Endothelial cell of umbilical vein (primary cell): ENCODE measurements at regions not wholly inside any gene's neighbourhood (a gene's known extent, or its start where the extent isn't known, plus 50 kb on each side); places are given as distances from the start of the nearest gene placed in this dataset.

Experiments
- BruUV-seq: library from RNA; stranded (reverse); fragments of 400-500 nt; replicated peaks from 2 replicates; lab custom pipeline; 2021; lab: Mats Ljungman, UMichigan
- CTCF ChIA-PET: fragments of 300-600, 350-600 bp; sonication (Branson Sonifier 250); formaldehyde crosslinking; loops from one replicate; lab custom pipeline; 2021; ENCODE audit warnings: antibody characterized with exemption, inconsistent platforms; lab: Charles Lee
- POLR2A ChIA-PET: fragments of 300-600, 350-600 bp; sonication (Branson Sonifier 250); formaldehyde crosslinking; loops from one replicate; lab custom pipeline; 2021; ENCODE audit warnings: antibody characterized with exemption, inconsistent platforms; lab: Charles Lee
- DNase-seq: peaks from one replicate; pipeline ENCODE4 v3.0.0-alpha.2; 2011; ENCODE audit warnings: low read depth, low spot score
- FAIRE-seq: peaks from 2 replicates; lab custom pipeline; 2011; peaks lifted over from hg19 to GRCh38; lab: Jason Lieb, UNC
- H2AFZ ChIP-seq: 2 replicates; pipeline ENCODE4 v1.6.0; 2012; ENCODE audit warnings: low read depth, low read length, control low read depth, inconsistent platforms
- H3K27ac ChIP-seq: 2 replicates; pipeline ENCODE4 v1.5.1; 2011; ENCODE audit warnings: low read depth, mild to moderate bottlenecking, control low read depth, low read length, moderate library complexity; ENCODE audit not compliant: insufficient read depth
- H3K27me3 ChIP-seq, 2 experiments: 2 replicates each; pipeline versions ENCODE4 v1.6.0 to v1.6.1; 2011; ENCODE audit warnings: low read length in 2 of 2, mixed read lengths in 1 of 2; ENCODE audit not compliant: control insufficient read depth in 2 of 2, insufficient read depth in 2 of 2
- H3K36me3 ChIP-seq, 2 experiments: 2 replicates in 1 of 2; 3 replicates in 1 of 2; pipeline ENCODE4 v1.5.1; 2011; ENCODE audit warnings: low read length in 2 of 2, mild to moderate bottlenecking in 1 of 2, moderate library complexity in 1 of 2; ENCODE audit not compliant: control insufficient read depth in 2 of 2, insufficient read depth in 2 of 2; ENCODE audit errors: extremely low read depth in 1 of 2
- H3K4me1 ChIP-seq: 3 replicates; pipeline ENCODE4 v1.5.1; 2011; ENCODE audit warnings: mild to moderate bottlenecking, low read length; ENCODE audit not compliant: control insufficient read depth, insufficient read depth; ENCODE audit errors: extremely low read depth
- H3K4me2 ChIP-seq: 2 replicates; pipeline ENCODE4 v1.6.1; 2011; ENCODE audit warnings: low read length, control low read depth, mixed read lengths; ENCODE audit not compliant: insufficient read depth
- H3K4me3 ChIP-seq, 3 experiments: fragments of 200-600 bp in 1 of 3; sonication (generic), shearing (Covaris generic) in 1 of 3; replicated peaks in 1 of 3; 2 replicates each; pipeline ENCODE4 v1.5.1; 2011 to 2016; ENCODE audit warnings: control low read depth in 3 of 3, low read length in 3 of 3, mild to moderate bottlenecking in 2 of 3, inconsistent platforms in 1 of 3, low read depth in 1 of 3, moderate library complexity in 1 of 3; ENCODE audit not compliant: insufficient read depth in 1 of 3
- H3K79me2 ChIP-seq: 2 replicates; pipeline ENCODE4 v1.6.0; 2012; ENCODE audit warnings: low read length, inconsistent platforms; ENCODE audit not compliant: control insufficient read depth, insufficient read depth
- H3K9ac ChIP-seq: replicated peaks from 2 replicates; pipeline ENCODE3; 2011; ENCODE audit warnings: low read length, control low read depth; ENCODE audit not compliant: insufficient read depth; ENCODE audit errors: extremely low read depth
- H3K9me1 ChIP-seq: replicated peaks from 3 replicates; pipeline ENCODE4 v1.6.0; 2011; ENCODE audit warnings: mild to moderate bottlenecking, low read length; ENCODE audit not compliant: control insufficient read depth, insufficient read depth; ENCODE audit errors: extremely low read depth
- H3K9me3 ChIP-seq: replicated peaks from 2 replicates; pipeline ENCODE4 v1.5.1; 2012; ENCODE audit warnings: low read length, inconsistent platforms; ENCODE audit not compliant: control insufficient read depth, insufficient read depth
- H4K20me1 ChIP-seq: replicated peaks from 2 replicates; pipeline ENCODE3; 2011; ENCODE audit warnings: mild to moderate bottlenecking, low read length; ENCODE audit not compliant: control insufficient read depth, insufficient read depth; ENCODE audit errors: extremely low read depth
- EZH2 ChIP-seq: IDR thresholded peaks from 2 replicates; pipeline ENCODE4 v1.6.1; 2012; ENCODE audit warnings: borderline replicate concordance, low read depth, mild to moderate bottlenecking, moderate library complexity, low read length, inconsistent platforms; ENCODE audit not compliant: severe bottlenecking
- FOS ChIP-seq: IDR thresholded peaks from 2 replicates; pipeline ENCODE4 v1.6.1; 2011; ENCODE audit warnings: mild to moderate bottlenecking, low read length, moderate library complexity, borderline replicate concordance; ENCODE audit not compliant: insufficient read depth
- GATA2 ChIP-seq: IDR thresholded peaks from 2 replicates; pipeline ENCODE4 v1.7.0; 2011; ENCODE audit warnings: low read depth, mild to moderate bottlenecking, moderate library complexity, mixed read lengths, low read length; ENCODE audit not compliant: insufficient read length, insufficient read depth
- JUN ChIP-seq: IDR thresholded peaks from 2 replicates; pipeline ENCODE4 v1.6.1; 2011; ENCODE audit warnings: borderline replicate concordance, low read depth; ENCODE audit not compliant: insufficient read length, insufficient read depth
- MAX ChIP-seq: IDR thresholded peaks from 2 replicates; pipeline ENCODE4 v1.6.1; 2011; ENCODE audit not compliant: insufficient read depth, insufficient read length
- MYC ChIP-seq: IDR thresholded peaks from one replicate; pipeline ENCODE4 v1.6.1; 2011; ENCODE audit warnings: mild to moderate bottlenecking, low read depth, low read length
- POLR2A ChIP-seq: IDR thresholded peaks from 2 replicates; pipeline ENCODE4 v1.6.1; 2012; ENCODE audit warnings: low read depth, mild to moderate bottlenecking, control low read depth, low read length
- POLR2AphosphoS5 ChIP-seq: IDR thresholded peaks from 2 replicates; pipeline ENCODE4 v1.6.1; 2012; ENCODE audit warnings: low read depth, mild to moderate bottlenecking, control low read depth, low read length, moderate library complexity; ENCODE audit not compliant: insufficient read depth
- dilution Hi-C: fragments of 300-500 bp; cut with MboI; formaldehyde crosslinking; loops from one replicate; pipeline ENCODE4 v1.15.0; 2019; ENCODE audit warnings: low sequenced_read_pairs; ENCODE audit not compliant: extremely low pct_ligation_motif_present
- intact Hi-C: fragments of 100-400 bp; cut with micrococcal nuclease; formaldehyde crosslinking; loops from one replicate; pipeline ENCODE4 v1.10.0; 2022
- TF ChIP-seq, protein P1 (sequence below), 2 donors: IDR thresholded peaks; 1 replicate in 1 of 2; 2 replicates in 1 of 2; pipeline ENCODE4 v1.5.1; 2011; ENCODE audit warnings: low read length in 2 of 2, mild to moderate bottlenecking in 2 of 2, moderate library complexity in 2 of 2, control low read depth in 1 of 2, inconsistent platforms in 1 of 2, low read depth in 1 of 2; ENCODE audit not compliant: insufficient read depth in 1 of 2; ENCODE audit errors: extremely low read depth in 1 of 2

DNA sequence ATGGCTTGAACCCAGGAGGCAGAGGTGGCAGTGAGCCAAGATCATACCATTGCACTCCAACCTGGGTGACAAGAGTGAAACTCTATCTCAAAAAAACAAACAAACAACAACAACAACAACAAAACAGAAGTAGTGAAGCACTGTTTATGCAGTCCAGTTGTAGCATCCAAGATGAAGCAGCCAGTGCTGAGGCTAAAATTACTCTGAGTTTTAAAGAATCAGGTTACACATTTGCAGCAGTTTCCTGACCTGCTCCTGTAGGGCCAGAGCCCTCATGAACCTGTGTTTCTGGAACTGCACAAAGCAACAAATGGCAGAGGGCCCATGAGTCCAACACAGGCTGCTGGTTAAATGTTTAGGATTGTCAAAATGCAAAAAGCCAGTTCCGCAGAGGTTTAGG lies 499.5 kb upstream of the PSMD7 start:
- ChIA-PET CTCF (no interaction called here), POLR2A (no interaction called here)
- no peaks in the 10 kb centered on the region for H4K20me1 ChIP-seq
- intact Hi-C loops (no loop called here), dilution Hi-C loops (no loop called here)
- BruUV-seq, result no TSS peak
- DNase-seq, result no peak
- TF ChIP-seq GATA2 (no peak), EZH2 (no peak), FOS (no peak), POLR2A (no peak), JUN (no peak), MYC (no peak), POLR2AphosphoS5 (no peak), MAX (no peak)
- TF ChIP-seq, protein P1, sequence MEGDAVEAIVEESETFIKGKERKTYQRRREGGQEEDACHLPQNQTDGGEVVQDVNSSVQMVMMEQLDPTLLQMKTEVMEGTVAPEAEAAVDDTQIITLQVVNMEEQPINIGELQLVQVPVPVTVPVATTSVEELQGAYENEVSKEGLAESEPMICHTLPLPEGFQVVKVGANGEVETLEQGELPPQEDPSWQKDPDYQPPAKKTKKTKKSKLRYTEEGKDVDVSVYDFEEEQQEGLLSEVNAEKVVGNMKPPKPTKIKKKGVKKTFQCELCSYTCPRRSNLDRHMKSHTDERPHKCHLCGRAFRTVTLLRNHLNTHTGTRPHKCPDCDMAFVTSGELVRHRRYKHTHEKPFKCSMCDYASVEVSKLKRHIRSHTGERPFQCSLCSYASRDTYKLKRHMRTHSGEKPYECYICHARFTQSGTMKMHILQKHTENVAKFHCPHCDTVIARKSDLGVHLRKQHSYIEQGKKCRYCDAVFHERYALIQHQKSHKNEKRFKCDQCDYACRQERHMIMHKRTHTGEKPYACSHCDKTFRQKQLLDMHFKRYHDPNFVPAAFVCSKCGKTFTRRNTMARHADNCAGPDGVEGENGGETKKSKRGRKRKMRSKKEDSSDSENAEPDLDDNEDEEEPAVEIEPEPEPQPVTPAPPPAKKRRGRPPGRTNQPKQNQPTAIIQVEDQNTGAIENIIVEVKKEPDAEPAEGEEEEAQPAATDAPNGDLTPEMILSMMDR (IDR thresholded peaks at IDR 0.05; ENCODE audit: extremely low read depth in 1 of 2, insufficient read depth in 1 of 2, low read depth in 1 of 2, low read length in 2 of 2), result no peak
- H3K4me1 ChIP-seq, result no peaks in the 10 kb centered on the region
- no peaks in the 10 kb centered on the region for H3K9me1 ChIP-seq
- no peak for FAIRE-seq
- no peaks in the 10 kb centered on the region for H3K36me3 ChIP-seq
- H3K27ac ChIP-seq, result no peak overlapping the region
- peaks cover 2% of the 10 kb centered on the region for H3K9me3 ChIP-seq
- H3K4me2 ChIP-seq, result no peak overlapping the region
- no peaks in the 10 kb centered on the region for H3K79me2 ChIP-seq
- H3K9ac ChIP-seq, result no peak overlapping the region
- H3K4me3 ChIP-seq, result no peak overlapping the region
- H2AFZ ChIP-seq, result no peak overlapping the region
- no peaks in the 10 kb centered on the region for H3K27me3 ChIP-seq
